Body of pancreas (tissue), 4 donors: ENCODE measurements at regions not wholly inside any gene's neighbourhood (a gene's known extent, or its start where the extent isn't known, plus 50 kb on each side); places are given as distances from the start of the nearest gene placed in this dataset.

Experiments
- ATAC-seq: fragments of 150-250 bp; one replicate; pipeline ENCODE4 v1.9.1; 2016
- DNase-seq, 4 donors: peaks; one replicate each; pipeline ENCODE4 v3.0.0-alpha.2; 2019
- H3K27ac ChIP-seq, 4 donors: fragments of 200-600 bp; sonication (generic); 1 replicate in 3 of 4; 2 replicates in 1 of 4; pipeline versions ENCODE4 v1.5.1 to v1.6.1; 2016 to 2019; ENCODE audit warnings: mild to moderate bottlenecking in 1 of 4, mixed read lengths in 1 of 4, moderate library complexity in 1 of 4
- H3K27me3 ChIP-seq, 2 donors: fragments of 200-600 bp; sonication (generic); one replicate each; pipeline ENCODE4 v1.6.0; 2016; ENCODE audit warnings: mild to moderate bottlenecking in 1 of 2
- H3K36me3 ChIP-seq, 2 donors: fragments of 200-600 bp; sonication (generic); replicated peaks in 1 of 2; 2 replicates each; pipeline ENCODE4 v1.5.1; 2016; ENCODE audit warnings: low read depth in 2 of 2; ENCODE audit not compliant: insufficient read depth in 1 of 2
- H3K4me1 ChIP-seq: fragments of 200-600 bp; sonication (generic); one replicate; pipeline ENCODE4 v1.6.0; 2016
- H3K4me3 ChIP-seq, 2 donors: fragments of 200-600 bp; sonication (generic); 1 replicate in 1 of 2; 2 replicates in 1 of 2; pipeline ENCODE4 v1.5.1; 2016 to 2019
- H3K9me3 ChIP-seq, 3 donors: fragments of 200-600 bp; sonication (generic); 1 replicate in 2 of 3; 2 replicates in 1 of 3; pipeline ENCODE4 v1.5.1; 2016
- POLR2A ChIP-seq, 3 donors: fragments of 450-650 bp; IDR thresholded peaks; one replicate each; pipeline ENCODE4 v1.6.1; 2016; ENCODE audit warnings: antibody characterized with exemption in 3 of 3, mild to moderate bottlenecking in 2 of 3
- WGBS, 2 donors: methylation state at CpG; one replicate each; pipeline ENCODE4 v1.1.5; 2017; 5-methylcytosine and 5-hydroxymethylcytosine counted together
- intact Hi-C: fragments of 100-400 bp; cut with DNase I; formaldehyde crosslinking; loops from one replicate; pipeline ENCODE4 v1.15.1; 2023
- TF ChIP-seq, protein P1 (sequence below), 7 experiments: fragments of 450-650 bp in 4 of 7; fragments of 200-600 bp in 3 of 7; sonication (generic) in 3 of 7; IDR thresholded peaks; one replicate each; pipeline ENCODE4 v1.5.1; 2016 to 2019; ENCODE audit warnings: antibody characterized with exemption in 7 of 7

DNA sequence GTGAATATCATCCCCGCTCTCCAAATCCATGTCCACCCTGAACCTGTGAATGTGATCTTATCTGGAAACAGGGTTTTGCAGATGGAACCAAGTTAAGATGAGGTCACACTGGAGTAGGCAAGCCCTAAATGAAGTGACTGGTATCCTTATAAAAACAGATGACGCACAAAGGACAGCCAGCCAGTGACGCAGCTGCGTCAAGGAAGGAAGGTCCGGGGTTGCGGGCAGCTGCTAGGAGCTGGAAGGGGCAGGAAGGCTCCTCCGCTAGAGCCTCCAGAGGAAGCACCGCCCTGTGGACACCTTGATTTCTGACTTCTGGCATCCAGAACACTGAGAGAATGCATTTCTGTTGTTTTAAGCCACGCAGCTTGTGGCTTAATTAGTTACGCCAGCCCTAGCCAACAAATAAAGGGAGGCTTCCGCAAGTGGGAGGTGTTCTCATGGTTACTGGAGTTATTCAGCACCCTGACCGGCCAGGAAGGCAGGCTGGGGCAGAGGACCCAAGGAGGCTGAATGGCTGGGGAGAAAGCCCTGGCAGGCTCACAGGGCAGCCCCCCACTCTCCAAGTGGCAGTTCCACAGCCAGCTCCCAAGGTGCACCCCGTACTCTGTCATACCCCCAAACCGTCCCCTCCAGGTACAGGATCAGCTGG is 127.6 kb upstream of the NCOR2 start:
- no peak for ATAC-seq
- Histone ChIP-seq H3K27ac (no peak overlapping the region), H3K4me3 (no peak overlapping the region), H3K36me3 (no peaks in the 10 kb centered on the region), H3K9me3 (peaks cover 0 to 12% (median 0%) of the 10 kb centered on the region in 3 donors), H3K27me3 (no peaks in the 10 kb centered on the region), H3K4me1 (peaks cover 22% of the 10 kb centered on the region)
- no peak for DNase-seq
- intact Hi-C loops = no loop called here
- WGBS, 2 donors = 58 to 73% methylated on average over 8 to 14 of the region's 14 CpGs
- TF ChIP-seq POLR2A (IDR thresholded peaks at IDR 0.05) = no peak
- TF ChIP-seq, protein P1, sequence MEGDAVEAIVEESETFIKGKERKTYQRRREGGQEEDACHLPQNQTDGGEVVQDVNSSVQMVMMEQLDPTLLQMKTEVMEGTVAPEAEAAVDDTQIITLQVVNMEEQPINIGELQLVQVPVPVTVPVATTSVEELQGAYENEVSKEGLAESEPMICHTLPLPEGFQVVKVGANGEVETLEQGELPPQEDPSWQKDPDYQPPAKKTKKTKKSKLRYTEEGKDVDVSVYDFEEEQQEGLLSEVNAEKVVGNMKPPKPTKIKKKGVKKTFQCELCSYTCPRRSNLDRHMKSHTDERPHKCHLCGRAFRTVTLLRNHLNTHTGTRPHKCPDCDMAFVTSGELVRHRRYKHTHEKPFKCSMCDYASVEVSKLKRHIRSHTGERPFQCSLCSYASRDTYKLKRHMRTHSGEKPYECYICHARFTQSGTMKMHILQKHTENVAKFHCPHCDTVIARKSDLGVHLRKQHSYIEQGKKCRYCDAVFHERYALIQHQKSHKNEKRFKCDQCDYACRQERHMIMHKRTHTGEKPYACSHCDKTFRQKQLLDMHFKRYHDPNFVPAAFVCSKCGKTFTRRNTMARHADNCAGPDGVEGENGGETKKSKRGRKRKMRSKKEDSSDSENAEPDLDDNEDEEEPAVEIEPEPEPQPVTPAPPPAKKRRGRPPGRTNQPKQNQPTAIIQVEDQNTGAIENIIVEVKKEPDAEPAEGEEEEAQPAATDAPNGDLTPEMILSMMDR (IDR thresholded peaks at IDR 0.05) = no peak

- H3K27ac ChIP-seq = no peak overlapping the region
- no peak for DNase-seq
- H3K9me3 ChIP-seq = peaks cover 0 to 12% (median 0%) of the 10 kb centered on the region in 3 donors
- 62 to 63% methylated on average over 5 of the region's 5 CpGs for WGBS, 2 donors
- no peak overlapping the region for H3K4me3 ChIP-seq
- no peak for ATAC-seq
- no peaks in the 10 kb centered on the region for H3K36me3 ChIP-seq
- H3K4me1 ChIP-seq = peaks cover 18% of the 10 kb centered on the region
- H3K27me3 ChIP-seq = no peaks in the 10 kb centered on the region
- intact Hi-C loops = no loop called here
- TF ChIP-seq, protein P1 (IDR thresholded peaks at IDR 0.05) = no peak
- no peak for TF ChIP-seq POLR2A (IDR thresholded peaks at IDR 0.05)
These were observed 126.8 kb upstream of the NCOR2 start for GRCh38 chr12:124694250-124694649.

DNA sequence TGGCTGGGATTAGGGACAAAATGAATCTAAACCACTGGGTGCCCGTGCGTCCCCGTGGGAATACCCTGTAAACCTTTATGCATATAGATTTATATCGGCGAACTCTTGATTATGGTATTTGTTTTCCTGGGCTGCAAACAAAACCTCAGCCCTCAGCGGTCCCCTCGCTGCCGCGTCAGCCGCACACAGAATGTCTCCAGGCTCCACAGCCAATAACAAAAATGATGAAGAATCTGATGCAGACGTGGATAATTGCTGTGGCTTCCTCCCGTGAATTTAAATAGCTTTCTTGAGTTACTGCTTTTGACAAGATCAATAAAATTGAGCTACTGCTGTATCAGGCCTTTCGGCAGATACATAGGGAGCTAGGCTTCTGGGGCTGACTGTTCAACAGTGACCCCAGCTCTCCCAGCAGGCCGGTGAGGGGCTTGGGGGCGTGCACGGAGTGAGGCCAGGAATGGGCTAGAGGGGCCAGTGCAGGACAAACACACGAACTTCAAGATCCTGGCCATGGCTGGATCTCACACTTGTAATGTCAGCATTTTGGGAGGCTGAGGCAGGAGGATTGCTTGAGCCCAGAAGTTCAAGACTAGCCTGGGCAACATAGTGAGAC is 125.8 kb upstream of the NCOR2 start:
- intact Hi-C loops = no loop called here
- ATAC-seq = no peak

GRCh38 chr12:124692443-124692842 is 125.0 kb upstream of the NCOR2 start:
- H3K4me1 ChIP-seq = peaks cover 4% of the 10 kb centered on the region

More for the DNA sequence above, 125.8 kb upstream of the NCOR2 start:
- no peak overlapping the region for H3K27ac ChIP-seq
- peaks cover 10% of the 10 kb centered on the region for H3K4me1 ChIP-seq
- WGBS, 2 donors = 57 to 59% methylated on average over 16 to 17 of the region's 17 CpGs
- H3K36me3 ChIP-seq = no peaks in the 10 kb centered on the region
- no peaks in the 10 kb centered on the region for H3K27me3 ChIP-seq
- H3K9me3 ChIP-seq = peaks cover 0 to 12% (median 0%) of the 10 kb centered on the region in 3 donors
- no peak overlapping the region for H3K4me3 ChIP-seq
- no peak for DNase-seq
- TF ChIP-seq, protein P1 (IDR thresholded peaks at IDR 0.05) = no peak
- TF ChIP-seq POLR2A (IDR thresholded peaks at IDR 0.05) = no peak

More at GRCh38 chr12:124692443-124692842, 125.0 kb upstream of the NCOR2 start:
- no peak overlapping the region for H3K4me3 ChIP-seq
- DNase-seq = no peak
- peaks cover 0 to 12% (median 0%) of the 10 kb centered on the region in 3 donors for H3K9me3 ChIP-seq
- no peaks in the 10 kb centered on the region for H3K36me3 ChIP-seq
- H3K27ac ChIP-seq = no peak overlapping the region
- no peak for ATAC-seq
- TF ChIP-seq POLR2A (IDR thresholded peaks at IDR 0.05) = no peak
- TF ChIP-seq, protein P1 (IDR thresholded peaks at IDR 0.05) = no peak
- intact Hi-C loops = no loop called here
- no peaks in the 10 kb centered on the region for H3K27me3 ChIP-seq
